Nephron (organoid): ENCODE measurements at regions not wholly inside any gene's neighbourhood (a gene's known extent, or its start where the extent isn't known, plus 50 kb on each side); places are given as distances from the start of the nearest gene placed in this dataset.
A peak's percentile ranks its signal among the peaks of the same experiment; 100 is the strongest.

Experiments
- H3K27ac Mint-ChIP-seq, 3 experiments: 2 replicates each; pipeline ENCODE4 v1.8.0; 2020; ENCODE audit warnings: mixed read lengths in 3 of 3, mild to moderate bottlenecking in 2 of 3, moderate library complexity in 1 of 3
- H3K27me3 Mint-ChIP-seq: 2 replicates; pipeline ENCODE4 v1.8.0; 2021; ENCODE audit warnings: low read depth, mild to moderate bottlenecking, moderate library complexity, mixed read lengths
- H3K36me3 Mint-ChIP-seq: 2 replicates; pipeline ENCODE4 v1.8.0; 2020; ENCODE audit warnings: low read depth, mixed read lengths
- H3K4me1 Mint-ChIP-seq: 2 replicates; pipeline ENCODE4 v1.8.0; 2020; ENCODE audit warnings: mixed read lengths
- H3K4me3 Mint-ChIP-seq, 3 experiments: 2 replicates each; pipeline ENCODE4 v1.8.0; 2020; ENCODE audit warnings: mild to moderate bottlenecking in 3 of 3, mixed read lengths in 3 of 3, moderate library complexity in 2 of 3
- H3K9me3 Mint-ChIP-seq: 2 replicates; pipeline ENCODE4 v1.8.0; 2020; ENCODE audit warnings: mixed read lengths
- TF ChIP-seq, protein P1 (sequence below), 3 experiments: fragments of 200-600 bp; sonication (generic); IDR thresholded peaks; one replicate each; pipeline ENCODE4 v1.5.0; 2021; ENCODE audit warnings: antibody characterized with exemption in 3 of 3; ENCODE audit not compliant: unreplicated experiment in 3 of 3

DNA sequence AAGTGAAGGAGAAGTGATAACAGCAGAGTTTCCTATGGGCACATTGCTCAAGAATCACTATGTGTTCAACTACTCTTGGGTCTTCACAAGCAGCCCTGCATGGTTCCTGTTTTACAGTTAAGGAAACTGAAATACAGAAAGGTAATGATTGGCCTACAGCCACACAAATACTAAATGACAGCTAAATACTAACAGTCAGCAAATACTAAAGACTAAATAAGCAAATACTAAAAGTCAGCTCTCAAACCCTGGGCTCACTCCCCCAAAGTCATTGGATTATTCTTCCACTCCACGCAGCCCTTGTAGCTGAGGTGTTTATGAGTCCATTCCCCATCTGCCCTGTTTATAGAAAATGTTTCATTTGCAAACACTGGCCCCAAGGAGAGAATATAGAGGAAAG is 372.7 kb upstream of the CDH11 start:
- TF ChIP-seq, protein P1, sequence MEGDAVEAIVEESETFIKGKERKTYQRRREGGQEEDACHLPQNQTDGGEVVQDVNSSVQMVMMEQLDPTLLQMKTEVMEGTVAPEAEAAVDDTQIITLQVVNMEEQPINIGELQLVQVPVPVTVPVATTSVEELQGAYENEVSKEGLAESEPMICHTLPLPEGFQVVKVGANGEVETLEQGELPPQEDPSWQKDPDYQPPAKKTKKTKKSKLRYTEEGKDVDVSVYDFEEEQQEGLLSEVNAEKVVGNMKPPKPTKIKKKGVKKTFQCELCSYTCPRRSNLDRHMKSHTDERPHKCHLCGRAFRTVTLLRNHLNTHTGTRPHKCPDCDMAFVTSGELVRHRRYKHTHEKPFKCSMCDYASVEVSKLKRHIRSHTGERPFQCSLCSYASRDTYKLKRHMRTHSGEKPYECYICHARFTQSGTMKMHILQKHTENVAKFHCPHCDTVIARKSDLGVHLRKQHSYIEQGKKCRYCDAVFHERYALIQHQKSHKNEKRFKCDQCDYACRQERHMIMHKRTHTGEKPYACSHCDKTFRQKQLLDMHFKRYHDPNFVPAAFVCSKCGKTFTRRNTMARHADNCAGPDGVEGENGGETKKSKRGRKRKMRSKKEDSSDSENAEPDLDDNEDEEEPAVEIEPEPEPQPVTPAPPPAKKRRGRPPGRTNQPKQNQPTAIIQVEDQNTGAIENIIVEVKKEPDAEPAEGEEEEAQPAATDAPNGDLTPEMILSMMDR (IDR thresholded peaks at IDR 0.05; ENCODE audit: unreplicated experiment in 3 of 3) = no peak
- Mint-ChIP-seq H3K36me3 (no peaks in the 10 kb centered on the region), H3K4me3 (no peak overlapping the region), H3K9me3 (peaks cover 3% of the 10 kb centered on the region), H3K27ac (peak overlapping the region in 2 of 3 experiments; percentile 25 to 46), H3K27me3 (no peaks in the 10 kb centered on the region), H3K4me1 (peaks cover 62% of the 10 kb centered on the region)

DNA sequence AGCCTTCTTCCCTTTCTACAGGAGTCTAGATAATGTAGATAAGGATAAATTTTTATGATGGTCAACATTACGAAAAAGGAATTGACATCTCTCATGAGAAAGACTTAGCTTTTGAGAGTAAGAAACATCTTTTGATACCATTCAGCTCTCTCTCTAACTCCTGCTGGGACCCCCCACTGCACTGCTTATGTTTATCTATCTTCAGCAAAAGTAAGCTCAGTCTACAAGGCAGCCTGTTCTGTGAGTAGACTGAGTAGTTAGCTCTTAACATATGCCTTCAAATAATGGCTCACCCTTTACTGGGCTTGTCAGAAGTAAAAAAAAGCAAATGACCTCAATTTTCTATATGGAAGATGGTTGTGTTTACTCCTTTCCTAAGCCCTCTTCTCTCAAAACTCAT is 372.2 kb upstream of the CDH11 start:
- Mint-ChIP-seq H3K4me1 (peaks cover 68% of the 10 kb centered on the region), H3K4me3 (no peak overlapping the region), H3K27ac (peak overlapping the region in 2 of 3 experiments; percentile 25 to 92), H3K36me3 (no peaks in the 10 kb centered on the region), H3K9me3 (peaks cover 3% of the 10 kb centered on the region), H3K27me3 (no peaks in the 10 kb centered on the region)
- TF ChIP-seq, protein P1 (IDR thresholded peaks at IDR 0.05; ENCODE audit: unreplicated experiment in 3 of 3) = no peak

DNA sequence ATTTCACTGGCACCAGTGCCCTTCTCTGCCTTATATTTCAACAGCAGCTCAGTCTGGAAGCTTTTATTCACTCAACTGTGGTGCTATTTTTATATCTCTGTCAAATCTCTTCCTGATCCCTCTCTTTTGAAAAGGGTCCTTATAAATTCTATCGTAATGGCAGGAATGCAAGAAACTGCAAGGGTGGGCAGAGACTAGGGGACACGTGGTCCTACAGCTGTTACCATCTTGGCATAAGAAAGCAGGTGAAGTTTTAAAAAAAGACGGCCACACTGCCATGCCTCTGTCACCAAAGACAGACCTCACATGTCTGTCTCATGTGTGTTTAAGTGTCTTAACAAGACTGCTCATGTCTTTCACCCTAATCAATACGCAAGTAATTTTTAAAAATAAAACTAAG is 368.4 kb upstream of the CDH11 start:
- Mint-ChIP-seq H3K36me3 (no peaks in the 10 kb centered on the region), H3K27ac (peak overlapping the region in 2 of 3 experiments; percentile 3 to 59), H3K9me3 (peaks cover 3% of the 10 kb centered on the region), H3K27me3 (no peaks in the 10 kb centered on the region), H3K4me3 (no peak overlapping the region), H3K4me1 (peaks cover 66% of the 10 kb centered on the region)
- TF ChIP-seq, protein P1 (IDR thresholded peaks at IDR 0.05; ENCODE audit: unreplicated experiment in 3 of 3) = no peak

DNA sequence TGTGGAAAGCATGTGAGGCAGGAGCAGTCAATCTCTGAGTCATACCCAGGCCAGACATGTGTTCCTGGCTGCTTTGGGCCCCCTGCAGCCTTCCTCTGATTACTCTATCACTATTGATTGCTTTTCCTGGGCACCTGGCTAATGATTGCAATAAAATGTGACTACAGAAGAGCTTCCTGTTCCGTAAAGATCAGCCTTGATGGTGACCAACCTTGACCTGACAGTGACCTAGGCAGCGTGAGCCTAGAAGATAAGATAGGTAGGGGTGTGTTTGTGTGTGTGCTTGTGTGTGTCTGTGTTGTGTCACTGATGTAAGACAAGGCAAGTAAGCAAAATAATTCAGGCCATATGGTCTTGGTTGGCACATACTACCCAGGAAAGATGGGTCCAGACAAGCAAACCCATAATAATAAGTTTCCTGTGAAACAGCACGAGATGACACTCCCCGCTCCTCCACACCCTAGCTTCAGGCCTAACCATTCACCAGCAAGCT is 367.7 kb upstream of the CDH11 start:
- Mint-ChIP-seq H3K4me1 (peaks cover 65% of the 10 kb centered on the region), H3K4me3 (no peak overlapping the region), H3K27me3 (no peaks in the 10 kb centered on the region), H3K36me3 (no peaks in the 10 kb centered on the region), H3K9me3 (peaks cover 3% of the 10 kb centered on the region), H3K27ac (peak overlapping the region; percentile 18 to 56 (median 26))
- TF ChIP-seq, protein P1 (IDR thresholded peaks at IDR 0.05; ENCODE audit: unreplicated experiment in 3 of 3) = no peak

DNA sequence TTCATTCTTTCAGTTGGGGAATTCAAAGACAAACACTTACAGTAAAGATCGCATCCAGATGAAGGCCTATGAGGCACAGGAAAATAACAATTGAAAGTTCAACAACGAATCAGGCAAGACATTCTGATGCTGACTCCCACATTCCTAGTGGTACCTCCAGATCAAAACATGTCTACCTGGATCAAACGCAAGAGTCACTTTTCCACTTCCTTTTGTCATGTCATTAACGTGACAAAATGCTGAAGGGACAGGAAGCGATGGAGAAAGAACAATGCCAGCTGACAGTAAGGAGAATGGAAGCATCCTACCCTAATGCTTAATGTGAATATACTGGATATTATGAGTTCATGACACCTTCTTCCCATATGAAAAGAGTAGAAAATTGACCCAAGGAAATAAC is 365.4 kb upstream of the CDH11 start:
- no peaks in the 10 kb centered on the region for H3K9me3 Mint-ChIP-seq
- H3K4me1 Mint-ChIP-seq = peaks cover 50% of the 10 kb centered on the region
- H3K36me3 Mint-ChIP-seq = no peaks in the 10 kb centered on the region
- TF ChIP-seq, protein P1 (IDR thresholded peaks at IDR 0.05; ENCODE audit: unreplicated experiment in 3 of 3) = no peak
- no peak overlapping the region for H3K4me3 Mint-ChIP-seq
- H3K27ac Mint-ChIP-seq = no peak overlapping the region
- H3K27me3 Mint-ChIP-seq = no peaks in the 10 kb centered on the region

DNA sequence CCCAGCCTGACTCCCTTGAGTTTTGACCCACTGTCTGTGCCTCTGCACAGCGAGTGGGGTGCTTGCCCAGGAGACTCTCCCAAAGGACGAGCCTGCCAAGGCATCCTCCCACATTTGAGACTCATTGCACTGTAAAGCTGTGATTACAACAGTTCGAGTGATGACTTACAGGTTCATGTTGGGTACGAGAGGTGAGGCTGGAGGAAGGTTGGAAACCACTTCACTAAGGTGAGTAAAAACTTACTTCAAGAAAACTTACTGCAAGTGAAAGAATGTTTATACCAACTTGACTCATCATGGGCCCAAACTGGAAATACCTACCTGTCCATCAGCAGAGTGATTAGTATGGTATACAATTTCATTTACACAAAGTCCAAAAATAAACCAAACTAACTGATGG is 360.1 kb upstream of the CDH11 start:
- Mint-ChIP-seq H3K27me3 (no peaks in the 10 kb centered on the region), H3K36me3 (no peaks in the 10 kb centered on the region), H3K4me3 (no peak overlapping the region), H3K27ac (no peak overlapping the region), H3K4me1 (peaks cover 17% of the 10 kb centered on the region), H3K9me3 (no peaks in the 10 kb centered on the region)
- TF ChIP-seq, protein P1 (IDR thresholded peaks at IDR 0.05; ENCODE audit: unreplicated experiment in 3 of 3) = no peak
